ENCODE measurements at regions not wholly inside any gene's neighbourhood (a gene's known extent, or its start where the extent isn't known, plus 50 kb on each side); places are given as distances from the start of the nearest gene placed in this dataset.

- no peaks in the 10 kb centered on the region for H3K9me3 ChIP-seq (ENCODE audit: control insufficient read depth in 1 of 2, low read length in 2 of 2)
- ChIA-PET CTCF (ENCODE audit: partially characterized antibody) (no interaction called here), POLR2A (ENCODE audit: partially characterized antibody) (no interaction called here)
- Mint-ChIP-seq H3K4me3 (no peak overlapping the region), H3K27me3 (no peaks in the 10 kb centered on the region), H3K4me1 (no peaks in the 10 kb centered on the region), H3K9me3 (peaks cover 0 to 7% (median 2%) of the 10 kb centered on the region in 8 donors), H3K36me3 (no peaks in the 10 kb centered on the region), H3K27ac (no peak overlapping the region)
- no peaks in the 10 kb centered on the region for H3K36me3 ChIP-seq (ENCODE audit: insufficient read depth, low read length)
- no peak for DNase-seq
- intact Hi-C loops (cut with micrococcal nuclease): no loop called here
- no peak overlapping the region for H3K27ac ChIP-seq (ENCODE audit: low read depth, low read length)
- H3K27me3 ChIP-seq (ENCODE audit: insufficient read depth, low read length): no peaks in the 10 kb centered on the region
- no peak overlapping the region for H3K4me3 ChIP-seq (ENCODE audit: low read length in 2 of 2)
- no peaks in the 10 kb centered on the region for H3K4me1 ChIP-seq (ENCODE audit: insufficient read depth, low read length)
Measured at GRCh38 chr5:120413686-120414085, 50.4 kb upstream of the PRR16 start.
